Astrocyte of the spinal cord (primary cell): ENCODE measurements at regions not wholly inside any gene's neighbourhood (a gene's known extent, or its start where the extent isn't known, plus 50 kb on each side); places are given as distances from the start of the nearest gene placed in this dataset.

Source experiments
- DNase-seq: peaks from one replicate; pipeline ENCODE4 v3.0.0; 2011; ENCODE audit warnings: low read depth, low spot score
- H3K4me3 ChIP-seq: 2 replicates; pipeline ENCODE4 v1.5.1; 2011; ENCODE audit warnings: low read depth, mild to moderate bottlenecking, low read length, moderate library complexity
- in situ Hi-C: cut with HindIII; loops from 2 replicates; pipeline ENCODE4 v1.10.0; 2017; ENCODE audit warnings: low sequenced_read_pairs
- TF ChIP-seq, protein P1 (sequence below): IDR thresholded peaks from 2 replicates; pipeline ENCODE4 v1.5.1; 2012; ENCODE audit warnings: low read depth, mild to moderate bottlenecking, low read length, inconsistent platforms

DNA sequence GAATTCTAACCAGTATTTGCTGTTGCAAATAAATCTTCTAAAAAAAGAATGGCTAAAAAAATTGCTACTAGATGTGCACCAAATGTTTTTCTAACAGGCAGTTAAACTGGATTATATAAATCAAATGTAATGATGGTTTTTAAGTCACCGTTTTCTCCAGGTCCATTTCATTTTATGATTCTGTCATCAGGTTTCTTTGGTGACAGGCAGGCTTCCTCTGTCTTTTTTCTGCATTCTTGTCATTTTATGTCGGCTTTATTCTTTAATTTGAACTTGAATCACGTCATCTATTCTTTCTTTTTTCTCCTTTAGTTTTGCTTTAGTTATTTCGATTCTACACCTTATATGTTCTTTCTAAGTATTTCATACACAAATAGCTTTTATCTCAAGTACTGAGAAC, 212.5 kb downstream of the SOCS6 start:
- H3K4me3 ChIP-seq: no peak overlapping the region
- in situ Hi-C loops: no loop called here
- no peak for DNase-seq
- TF ChIP-seq, protein P1, sequence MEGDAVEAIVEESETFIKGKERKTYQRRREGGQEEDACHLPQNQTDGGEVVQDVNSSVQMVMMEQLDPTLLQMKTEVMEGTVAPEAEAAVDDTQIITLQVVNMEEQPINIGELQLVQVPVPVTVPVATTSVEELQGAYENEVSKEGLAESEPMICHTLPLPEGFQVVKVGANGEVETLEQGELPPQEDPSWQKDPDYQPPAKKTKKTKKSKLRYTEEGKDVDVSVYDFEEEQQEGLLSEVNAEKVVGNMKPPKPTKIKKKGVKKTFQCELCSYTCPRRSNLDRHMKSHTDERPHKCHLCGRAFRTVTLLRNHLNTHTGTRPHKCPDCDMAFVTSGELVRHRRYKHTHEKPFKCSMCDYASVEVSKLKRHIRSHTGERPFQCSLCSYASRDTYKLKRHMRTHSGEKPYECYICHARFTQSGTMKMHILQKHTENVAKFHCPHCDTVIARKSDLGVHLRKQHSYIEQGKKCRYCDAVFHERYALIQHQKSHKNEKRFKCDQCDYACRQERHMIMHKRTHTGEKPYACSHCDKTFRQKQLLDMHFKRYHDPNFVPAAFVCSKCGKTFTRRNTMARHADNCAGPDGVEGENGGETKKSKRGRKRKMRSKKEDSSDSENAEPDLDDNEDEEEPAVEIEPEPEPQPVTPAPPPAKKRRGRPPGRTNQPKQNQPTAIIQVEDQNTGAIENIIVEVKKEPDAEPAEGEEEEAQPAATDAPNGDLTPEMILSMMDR: no peak

DNA sequence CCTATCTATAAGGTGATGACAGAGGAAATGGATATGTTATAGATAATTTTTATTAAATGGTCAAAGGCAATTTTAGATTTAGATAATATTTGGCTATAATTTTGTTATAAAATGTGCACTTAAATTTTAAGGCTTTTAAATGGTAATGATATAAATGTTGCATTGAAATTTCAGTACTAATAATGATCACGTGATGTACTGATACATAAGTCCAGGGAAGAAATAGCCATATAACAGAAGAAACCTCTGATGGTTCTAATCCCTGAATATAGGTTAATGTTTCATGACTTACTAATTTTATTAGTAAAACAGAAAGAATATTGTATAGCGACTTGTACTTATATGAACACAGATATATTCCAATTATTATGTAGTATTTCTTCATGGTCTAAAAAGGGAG, 211.9 kb downstream of the SOCS6 start:
- in situ Hi-C loops: no loop called here
- no peak for DNase-seq
- TF ChIP-seq, protein P1: no peak
- no peak overlapping the region for H3K4me3 ChIP-seq

DNA sequence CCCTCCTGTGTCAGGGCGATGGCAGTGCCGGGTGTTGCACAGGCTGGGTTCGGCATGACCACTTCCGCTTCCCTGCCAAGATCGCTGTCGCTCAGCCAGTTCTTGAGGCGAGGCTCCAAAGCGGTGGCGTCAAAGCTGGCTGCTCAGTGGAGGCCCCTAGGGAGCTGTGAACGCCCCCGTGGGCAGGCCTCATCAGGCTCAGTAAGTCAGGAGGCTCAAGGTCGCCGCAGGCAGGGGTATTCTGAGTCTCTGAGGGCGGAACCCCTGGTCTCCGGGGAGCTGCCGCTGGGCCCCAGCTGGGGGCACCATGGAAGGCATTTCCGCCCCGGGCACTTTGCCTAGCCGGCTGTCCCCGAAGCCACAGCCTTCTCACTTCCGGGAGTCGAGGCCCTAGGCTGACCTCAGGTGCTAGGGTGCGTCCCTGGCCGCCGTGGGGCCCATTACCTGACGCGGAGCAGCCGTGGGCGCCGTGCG, 210.4 kb downstream of the SOCS6 start:
- H3K4me3 ChIP-seq: no peak overlapping the region
- in situ Hi-C loops: no loop called here
- TF ChIP-seq, protein P1: no peak
- no peak for DNase-seq

DNA sequence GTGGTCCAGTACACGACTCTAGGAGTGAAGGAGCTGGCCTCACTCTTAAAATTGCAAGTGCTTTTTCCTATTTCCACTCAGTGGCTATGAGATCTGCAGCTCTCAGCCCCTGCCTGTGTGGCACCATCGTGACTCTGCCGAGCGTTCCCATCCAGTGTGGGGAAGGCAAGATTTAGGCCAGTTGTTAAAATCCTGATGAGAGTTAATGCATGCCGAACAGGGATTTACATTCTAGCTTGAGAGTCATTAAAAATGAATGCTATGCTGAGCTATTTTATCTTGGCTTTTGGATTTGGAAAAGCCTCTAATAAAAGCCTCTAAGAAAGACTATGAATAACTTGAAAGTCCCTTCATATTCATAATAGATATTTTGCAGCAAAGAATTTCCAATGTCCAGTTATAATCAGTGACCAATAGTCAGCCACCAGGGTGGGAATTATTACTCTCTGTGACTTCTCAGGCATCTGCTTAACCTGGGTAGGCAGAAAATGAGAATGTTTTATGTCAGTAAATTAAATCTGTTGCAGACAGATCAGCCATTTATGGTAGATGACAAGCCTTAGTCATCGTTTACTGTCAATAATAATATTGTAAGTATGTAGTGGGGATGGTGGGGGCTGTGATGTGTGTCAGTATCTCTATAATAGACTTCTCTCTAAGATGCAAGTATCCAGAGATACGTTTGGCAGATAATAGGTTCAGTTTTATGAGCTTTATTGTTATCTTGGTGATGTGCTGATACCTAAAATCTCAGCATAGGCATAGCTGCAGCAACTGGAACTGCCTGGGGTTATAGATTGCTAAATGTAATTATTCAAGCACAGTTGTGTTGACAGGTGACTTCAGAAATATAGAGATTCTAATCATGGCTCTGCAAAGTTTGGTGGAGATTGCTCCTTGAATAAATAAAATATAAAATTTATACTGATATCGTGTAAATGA, 207.8 kb downstream of the SOCS6 start:
- TF ChIP-seq, protein P1: no peak
- in situ Hi-C loops: no loop called here
- no peak for DNase-seq
- no peak overlapping the region for H3K4me3 ChIP-seq

DNA sequence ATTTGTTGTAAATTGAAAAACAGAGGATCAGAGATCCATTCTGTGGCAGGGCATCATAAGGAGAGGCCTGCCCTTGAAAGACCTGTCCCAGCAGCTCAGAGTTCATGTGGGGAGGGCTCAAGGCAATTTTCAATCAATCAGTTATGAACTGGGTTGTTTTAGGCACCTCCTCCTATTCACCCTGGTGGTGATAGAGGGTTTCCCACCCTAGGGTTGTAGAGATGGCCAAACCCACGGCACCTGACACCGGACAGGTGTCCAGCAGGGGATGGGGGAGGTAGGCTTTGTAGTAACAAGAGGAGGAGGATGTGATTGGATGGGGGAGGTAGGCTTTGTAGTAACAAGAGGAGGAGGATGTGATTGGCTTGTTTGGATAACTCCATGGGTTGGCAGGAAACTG, 205.7 kb downstream of the SOCS6 start:
- TF ChIP-seq, protein P1: no peak
- in situ Hi-C loops: no loop called here
- no peak for DNase-seq
- H3K4me3 ChIP-seq: no peak overlapping the region

DNA sequence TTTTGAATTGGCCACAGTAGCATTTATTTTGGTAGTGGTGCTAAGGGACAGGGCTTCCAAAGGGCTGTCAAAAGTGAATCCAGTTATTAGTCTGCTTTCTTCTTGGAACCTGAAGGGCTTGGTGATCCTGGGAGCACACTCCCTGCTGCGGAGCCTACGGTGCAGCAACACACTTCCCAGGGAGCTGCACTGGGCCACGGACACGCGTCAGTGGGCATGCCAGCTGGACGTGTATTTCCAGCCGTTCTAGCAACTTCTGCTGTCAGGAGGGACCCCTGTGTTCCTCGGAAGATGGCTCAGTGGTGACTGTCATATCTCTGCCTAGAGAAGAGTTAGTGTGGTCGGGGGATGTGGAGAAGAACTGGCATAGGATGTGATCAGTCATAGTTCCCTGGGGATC, 204.6 kb downstream of the SOCS6 start:
- DNase-seq: no peak
- H3K4me3 ChIP-seq: no peak overlapping the region
- TF ChIP-seq, protein P1: no peak
- in situ Hi-C loops: no loop called here
